Fibroblast of mammary gland (primary cell): ENCODE measurements at regions not wholly inside any gene's neighbourhood (a gene's known extent, or its start where the extent isn't known, plus 50 kb on each side); places are given as distances from the start of the nearest gene placed in this dataset.

Experiments
- DNase-seq: peaks from one replicate; pipeline ENCODE4 v3.0.0-alpha.2; 2010; ENCODE audit warnings: low read depth
- H3K4me3 ChIP-seq: 2 replicates; pipeline ENCODE4 v1.5.1; 2011; ENCODE audit warnings: low read depth, mild to moderate bottlenecking, low read length, moderate library complexity; ENCODE audit not compliant: control insufficient read depth
- TF ChIP-seq, protein P1 (sequence below): conservative IDR thresholded peaks from 2 replicates; pipeline ENCODE4 v1.5.1; 2011; ENCODE audit warnings: low read depth, low read length, inconsistent platforms; ENCODE audit not compliant: control insufficient read depth, insufficient read depth

DNA sequence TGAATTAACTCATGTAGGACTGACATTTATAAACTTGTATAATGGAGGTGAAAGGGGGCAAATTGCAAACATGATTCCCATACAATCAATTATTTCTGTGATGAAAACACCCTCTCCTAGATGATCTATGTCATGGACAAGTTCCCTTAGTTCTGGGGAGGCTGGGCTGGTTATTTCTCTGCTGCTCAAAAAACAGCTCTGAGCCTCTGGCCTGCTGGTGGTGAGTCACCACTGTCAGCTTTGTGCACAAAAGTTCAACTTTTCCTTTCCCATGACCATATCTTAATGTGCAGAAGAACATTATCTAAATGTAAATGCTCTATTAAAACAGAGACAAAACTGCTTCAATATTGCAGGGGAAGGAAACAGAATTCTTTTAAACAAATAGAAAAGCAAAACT lies 85.0 kb downstream of the HMHB1 start:
- H3K4me3 ChIP-seq, result no peak overlapping the region
- peak; percentile 73 for DNase-seq
- TF ChIP-seq, protein P1, sequence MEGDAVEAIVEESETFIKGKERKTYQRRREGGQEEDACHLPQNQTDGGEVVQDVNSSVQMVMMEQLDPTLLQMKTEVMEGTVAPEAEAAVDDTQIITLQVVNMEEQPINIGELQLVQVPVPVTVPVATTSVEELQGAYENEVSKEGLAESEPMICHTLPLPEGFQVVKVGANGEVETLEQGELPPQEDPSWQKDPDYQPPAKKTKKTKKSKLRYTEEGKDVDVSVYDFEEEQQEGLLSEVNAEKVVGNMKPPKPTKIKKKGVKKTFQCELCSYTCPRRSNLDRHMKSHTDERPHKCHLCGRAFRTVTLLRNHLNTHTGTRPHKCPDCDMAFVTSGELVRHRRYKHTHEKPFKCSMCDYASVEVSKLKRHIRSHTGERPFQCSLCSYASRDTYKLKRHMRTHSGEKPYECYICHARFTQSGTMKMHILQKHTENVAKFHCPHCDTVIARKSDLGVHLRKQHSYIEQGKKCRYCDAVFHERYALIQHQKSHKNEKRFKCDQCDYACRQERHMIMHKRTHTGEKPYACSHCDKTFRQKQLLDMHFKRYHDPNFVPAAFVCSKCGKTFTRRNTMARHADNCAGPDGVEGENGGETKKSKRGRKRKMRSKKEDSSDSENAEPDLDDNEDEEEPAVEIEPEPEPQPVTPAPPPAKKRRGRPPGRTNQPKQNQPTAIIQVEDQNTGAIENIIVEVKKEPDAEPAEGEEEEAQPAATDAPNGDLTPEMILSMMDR, result no peak

DNA sequence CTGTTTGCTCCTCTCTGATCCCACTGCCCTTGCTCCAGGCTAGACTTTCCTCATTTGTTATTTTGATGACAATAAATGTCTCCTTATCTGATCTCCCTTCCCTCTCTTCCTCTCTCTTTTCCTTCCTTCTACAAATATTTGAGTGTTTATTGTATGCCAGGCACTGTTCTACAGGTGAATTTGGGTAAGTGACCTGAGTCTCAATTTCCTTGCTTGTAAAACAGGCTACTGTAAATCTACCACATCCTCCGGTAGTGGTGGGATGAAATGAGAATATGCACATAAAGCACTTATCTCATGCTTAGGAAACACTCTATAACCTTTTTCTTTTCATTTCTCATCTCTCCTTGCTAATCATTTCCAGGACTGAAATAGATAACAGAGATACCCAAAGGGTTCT lies 86.4 kb downstream of the HMHB1 start:
- TF ChIP-seq, protein P1, result no peak
- H3K4me3 ChIP-seq, result no peak overlapping the region
- no peak for DNase-seq

DNA sequence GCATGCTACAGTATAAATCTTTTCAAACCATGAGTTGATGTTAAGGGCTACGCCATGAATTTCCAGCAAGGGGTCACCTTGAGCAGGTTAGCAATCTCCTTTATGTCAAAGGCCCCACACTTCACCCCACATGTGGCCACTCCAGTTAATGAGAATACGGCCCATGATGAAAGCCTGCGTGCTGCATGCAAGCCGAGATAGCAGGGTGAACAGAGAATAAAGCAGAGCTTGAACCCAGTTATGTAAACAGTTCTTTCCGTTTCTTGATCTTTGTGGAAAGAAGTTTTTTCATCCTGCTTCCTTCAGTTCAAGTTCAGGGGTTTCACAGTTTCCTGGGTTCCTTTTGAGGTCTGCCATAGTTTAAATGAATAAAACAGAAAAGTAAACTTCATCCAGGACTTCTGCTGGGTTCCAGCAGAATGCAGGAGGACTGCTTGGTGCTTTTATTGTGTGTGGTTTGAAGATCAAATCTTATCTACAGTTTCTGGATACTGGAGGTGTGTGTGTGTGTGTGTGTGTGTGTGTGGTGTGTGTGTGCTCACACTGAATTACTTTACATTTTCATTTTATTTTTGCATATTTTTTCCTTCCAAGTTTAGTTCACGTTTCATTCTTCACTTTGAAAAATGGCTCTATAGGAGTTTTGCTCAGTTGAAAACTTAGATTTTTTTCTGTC lies 87.1 kb downstream of the HMHB1 start:
- no peak for DNase-seq
- H3K4me3 ChIP-seq, result no peak overlapping the region

DNA sequence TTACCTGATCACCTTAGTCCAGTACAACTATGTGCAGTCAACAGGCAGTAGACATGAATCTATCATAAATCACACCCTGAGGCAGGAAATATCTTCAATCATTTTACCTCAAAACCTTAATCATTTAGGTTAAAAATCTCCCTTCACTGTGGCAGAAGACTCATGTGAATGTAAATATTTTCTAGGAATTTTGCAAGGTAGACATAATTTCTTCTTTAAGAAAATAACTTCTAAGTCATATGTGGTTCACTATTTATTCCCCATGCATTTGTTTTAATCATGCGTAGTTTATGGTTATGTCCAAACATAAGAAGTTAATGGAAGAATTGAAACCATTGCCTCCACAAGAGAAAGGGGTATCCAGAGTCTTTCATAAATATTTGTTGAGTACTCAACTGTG lies 97.0 kb downstream of the HMHB1 start:
- TF ChIP-seq, protein P1, result no peak
- H3K4me3 ChIP-seq, result no peak overlapping the region
- DNase-seq, result no peak

More for the DNA sequence above, 87.1 kb downstream of the HMHB1 start:
- TF ChIP-seq, protein P1, result no peak

DNA sequence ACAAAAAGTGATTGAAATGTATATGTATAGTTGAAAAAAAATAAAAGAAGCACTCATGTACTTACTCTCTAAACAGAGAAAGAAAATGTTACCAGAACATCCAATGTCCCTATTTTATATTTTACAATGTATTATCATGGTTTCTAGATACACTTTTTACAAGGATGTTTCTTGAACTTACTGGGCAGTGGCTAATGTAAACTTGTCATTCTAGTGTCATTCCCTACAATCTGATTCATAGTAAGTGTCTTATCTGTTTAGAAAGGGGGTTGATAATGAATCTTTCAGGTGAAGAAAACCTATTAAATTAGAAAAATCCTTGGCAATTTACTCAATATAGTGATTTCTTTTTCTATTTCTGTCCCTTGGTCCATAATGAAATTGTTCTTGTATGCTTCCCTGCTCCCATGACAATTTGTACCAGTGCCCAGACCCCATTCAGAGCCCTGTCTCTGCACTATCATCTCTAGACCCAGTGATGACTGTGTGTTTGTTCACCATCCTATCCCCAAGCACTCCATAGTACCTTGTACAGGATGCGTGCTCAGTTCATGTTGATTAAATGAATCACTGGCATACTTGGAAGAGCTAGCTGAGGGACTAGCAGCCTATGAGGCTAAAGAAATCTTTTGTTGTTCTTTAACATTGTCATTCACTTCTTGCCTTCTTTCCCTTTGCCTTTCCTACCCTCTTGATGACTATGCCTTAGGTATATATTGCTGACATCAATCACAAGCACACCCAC lies 101.2 kb downstream of the HMHB1 start:
- no peak overlapping the region for H3K4me3 ChIP-seq
- DNase-seq, result peak; percentile 90
- TF ChIP-seq, protein P1, result no peak

DNA sequence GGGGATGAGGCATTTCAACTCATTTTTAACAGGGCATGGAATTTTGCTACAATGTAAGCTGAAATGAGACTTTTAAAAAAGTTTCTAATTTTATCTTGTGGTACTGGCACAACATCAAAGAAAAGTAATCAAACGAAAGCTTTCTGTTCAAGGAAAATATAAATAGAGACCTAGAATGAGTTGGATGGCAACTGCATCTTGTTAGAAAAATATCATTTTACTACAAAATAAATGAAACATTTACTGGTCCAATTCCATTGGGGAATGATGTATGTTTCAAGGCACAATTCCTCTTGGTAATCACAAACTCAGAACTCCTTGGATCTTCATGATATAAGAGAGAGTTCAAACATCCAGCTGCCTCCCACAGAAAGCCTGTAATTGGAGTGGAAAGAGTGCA lies 102.8 kb downstream of the HMHB1 start:
- H3K4me3 ChIP-seq, result no peak overlapping the region
- TF ChIP-seq, protein P1, result no peak
- DNase-seq, result no peak
